ENCODE measurements at regions not wholly inside any gene's neighbourhood (a gene's known extent, or its start where the extent isn't known, plus 50 kb on each side); places are given as distances from the start of the nearest gene placed in this dataset.

DNA sequence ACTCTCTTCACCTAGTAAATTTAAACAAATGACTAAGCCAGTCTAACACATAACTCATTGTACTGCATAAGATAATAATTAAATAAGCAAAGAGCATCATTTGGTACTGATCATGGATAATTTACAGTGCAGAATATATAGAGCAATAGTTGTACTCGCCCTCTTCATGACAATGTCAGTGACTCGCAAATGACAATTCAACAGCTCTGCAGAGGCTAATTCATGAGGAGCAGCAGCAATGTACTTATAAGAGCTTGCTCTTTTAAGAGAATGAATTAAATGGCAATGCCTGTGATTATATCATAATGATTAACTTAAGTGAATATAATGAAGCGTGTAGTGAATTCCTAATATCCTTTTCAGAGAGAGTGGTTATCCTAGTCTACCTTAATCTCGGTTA is 284.5 kb upstream of the PCDH20 start:
- H3K4me3 ChIP-seq (ENCODE audit: low read length): no peak overlapping the region
- no peaks in the 10 kb centered on the region for H3K79me2 ChIP-seq (ENCODE audit: low read length)
- H3K9me3 ChIP-seq (replicated peaks; ENCODE audit: insufficient read depth, low read length): no peaks in the 10 kb centered on the region
- H3K36me3 ChIP-seq (replicated peaks; ENCODE audit: insufficient read depth, low read length): no peaks in the 10 kb centered on the region
- no peak overlapping the region for H2AFZ ChIP-seq (ENCODE audit: low read length)
- H3K27ac ChIP-seq (ENCODE audit: low read length): no peak overlapping the region
- no peaks in the 10 kb centered on the region for H4K20me1 ChIP-seq (ENCODE audit: insufficient read depth, low read length)
- no peaks in the 10 kb centered on the region for H3K4me1 ChIP-seq (ENCODE audit: low read length)
- H3K9ac ChIP-seq (ENCODE audit: low read length): no peak overlapping the region
- H3K27me3 ChIP-seq (replicated peaks; ENCODE audit: insufficient read depth, low read length): no peaks in the 10 kb centered on the region
- TF ChIP-seq, protein P1, sequence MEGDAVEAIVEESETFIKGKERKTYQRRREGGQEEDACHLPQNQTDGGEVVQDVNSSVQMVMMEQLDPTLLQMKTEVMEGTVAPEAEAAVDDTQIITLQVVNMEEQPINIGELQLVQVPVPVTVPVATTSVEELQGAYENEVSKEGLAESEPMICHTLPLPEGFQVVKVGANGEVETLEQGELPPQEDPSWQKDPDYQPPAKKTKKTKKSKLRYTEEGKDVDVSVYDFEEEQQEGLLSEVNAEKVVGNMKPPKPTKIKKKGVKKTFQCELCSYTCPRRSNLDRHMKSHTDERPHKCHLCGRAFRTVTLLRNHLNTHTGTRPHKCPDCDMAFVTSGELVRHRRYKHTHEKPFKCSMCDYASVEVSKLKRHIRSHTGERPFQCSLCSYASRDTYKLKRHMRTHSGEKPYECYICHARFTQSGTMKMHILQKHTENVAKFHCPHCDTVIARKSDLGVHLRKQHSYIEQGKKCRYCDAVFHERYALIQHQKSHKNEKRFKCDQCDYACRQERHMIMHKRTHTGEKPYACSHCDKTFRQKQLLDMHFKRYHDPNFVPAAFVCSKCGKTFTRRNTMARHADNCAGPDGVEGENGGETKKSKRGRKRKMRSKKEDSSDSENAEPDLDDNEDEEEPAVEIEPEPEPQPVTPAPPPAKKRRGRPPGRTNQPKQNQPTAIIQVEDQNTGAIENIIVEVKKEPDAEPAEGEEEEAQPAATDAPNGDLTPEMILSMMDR (IDR thresholded peaks at IDR 0.05; ENCODE audit: low read length): no peak
- TF ChIP-seq EZH2 (optimal IDR thresholded peaks at IDR 0.05; ENCODE audit: low read depth, low read length): no peak
- TF ChIP-seq EZH2phosphoT487 (IDR thresholded peaks at IDR 0.05; ENCODE audit: low read length): no peak
- H3F3A ChIP-seq (ENCODE audit: insufficient read depth, low read length): no peaks in the 10 kb centered on the region
- H3K9me2 ChIP-seq (replicated peaks; ENCODE audit: insufficient read depth, low read length): no peaks in the 10 kb centered on the region
- no peak for DNase-seq
- no peak overlapping the region for H3K4me2 ChIP-seq (ENCODE audit: low read depth, low read length)

DNA sequence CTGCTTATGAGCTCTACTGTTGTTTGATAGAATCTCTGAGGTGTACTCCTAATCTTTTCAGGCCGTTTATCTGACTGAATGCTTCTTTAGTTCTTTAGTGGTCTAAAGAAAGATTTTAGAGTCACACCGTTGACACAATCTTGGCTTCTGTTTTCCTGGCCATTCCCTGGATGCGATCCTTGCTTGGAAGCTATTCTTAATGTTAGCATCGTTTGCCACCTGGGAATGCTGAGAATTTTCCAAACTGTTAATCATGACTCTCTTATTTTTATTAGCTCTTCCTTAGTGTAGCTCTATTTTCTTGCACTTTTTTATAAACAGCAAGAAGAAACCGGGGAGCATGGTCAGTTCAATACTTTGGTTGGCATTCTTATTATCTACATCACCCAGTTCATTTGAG is 281.0 kb upstream of the PCDH20 start:
- H2AFZ ChIP-seq (ENCODE audit: low read length): no peak overlapping the region
- no peaks in the 10 kb centered on the region for H3K9me2 ChIP-seq (replicated peaks; ENCODE audit: insufficient read depth, low read length)
- no peaks in the 10 kb centered on the region for H3K4me1 ChIP-seq (ENCODE audit: low read length)

GRCh38 chr13:61695147-61695546 is 279.5 kb upstream of the PCDH20 start:
- TF ChIP-seq EZH2 (optimal IDR thresholded peaks at IDR 0.05; ENCODE audit: low read depth, low read length): no peak
- no peak for TF ChIP-seq EZH2phosphoT487 (IDR thresholded peaks at IDR 0.05; ENCODE audit: low read length)
- TF ChIP-seq, protein P1 (IDR thresholded peaks at IDR 0.05; ENCODE audit: low read length): no peak
- no peaks in the 10 kb centered on the region for H3F3A ChIP-seq (ENCODE audit: insufficient read depth, low read length)
- H3K36me3 ChIP-seq (replicated peaks; ENCODE audit: insufficient read depth, low read length): no peaks in the 10 kb centered on the region
- H3K4me2 ChIP-seq (ENCODE audit: low read depth, low read length): no peak overlapping the region
- no peaks in the 10 kb centered on the region for H3K9me3 ChIP-seq (replicated peaks; ENCODE audit: insufficient read depth, low read length)
- no peaks in the 10 kb centered on the region for H4K20me1 ChIP-seq (ENCODE audit: insufficient read depth, low read length)
- no peaks in the 10 kb centered on the region for H3K27me3 ChIP-seq (replicated peaks; ENCODE audit: insufficient read depth, low read length)
- no peaks in the 10 kb centered on the region for H3K79me2 ChIP-seq (ENCODE audit: low read length)
- no peak overlapping the region for H3K4me3 ChIP-seq (ENCODE audit: low read length)
- DNase-seq: no peak
- no peak overlapping the region for H3K27ac ChIP-seq (ENCODE audit: low read length)
- no peak overlapping the region for H2AFZ ChIP-seq (ENCODE audit: low read length)
- no peaks in the 10 kb centered on the region for H3K9me2 ChIP-seq (replicated peaks; ENCODE audit: insufficient read depth, low read length)
- no peak overlapping the region for H3K9ac ChIP-seq (ENCODE audit: low read length)
- no peaks in the 10 kb centered on the region for H3K4me1 ChIP-seq (ENCODE audit: low read length)

More for the DNA sequence above, 281.0 kb upstream of the PCDH20 start:
- Histone ChIP-seq H3K36me3 (replicated peaks; ENCODE audit: insufficient read depth, low read length) (no peaks in the 10 kb centered on the region), H3K9ac (ENCODE audit: low read length) (no peak overlapping the region), H3K27ac (ENCODE audit: low read length) (no peak overlapping the region), H3K79me2 (ENCODE audit: low read length) (no peaks in the 10 kb centered on the region), H3K4me3 (ENCODE audit: low read length) (no peak overlapping the region), H3K4me2 (ENCODE audit: low read depth, low read length) (no peak overlapping the region), H4K20me1 (ENCODE audit: insufficient read depth, low read length) (no peaks in the 10 kb centered on the region), H3K27me3 (replicated peaks; ENCODE audit: insufficient read depth, low read length) (no peaks in the 10 kb centered on the region), H3F3A (ENCODE audit: insufficient read depth, low read length) (no peaks in the 10 kb centered on the region), H3K9me3 (replicated peaks; ENCODE audit: insufficient read depth, low read length) (no peaks in the 10 kb centered on the region)
- DNase-seq: no peak
- TF ChIP-seq, protein P1 (IDR thresholded peaks at IDR 0.05; ENCODE audit: low read length): no peak
- TF ChIP-seq EZH2phosphoT487 (IDR thresholded peaks at IDR 0.05; ENCODE audit: low read length) (no peak), EZH2 (optimal IDR thresholded peaks at IDR 0.05; ENCODE audit: low read depth, low read length) (no peak)

Data from MM.1S (cell line).